GM10266 (cell line): ENCODE measurements at regions not wholly inside any gene's neighbourhood (a gene's known extent, or its start where the extent isn't known, plus 50 kb on each side); places are given as distances from the start of the nearest gene placed in this dataset.

Experiments used
- DNase-seq: peaks from one replicate; pipeline ENCODE4 v3.0.0; 2012; ENCODE audit errors: extremely low spot score
- TF ChIP-seq, protein P1 (sequence below): IDR thresholded peaks from 2 replicates; pipeline ENCODE4 v1.5.1; 2012; ENCODE audit warnings: mild to moderate bottlenecking, low read depth; ENCODE audit not compliant: control insufficient read depth, insufficient read depth; ENCODE audit errors: missing control alignments

DNA sequence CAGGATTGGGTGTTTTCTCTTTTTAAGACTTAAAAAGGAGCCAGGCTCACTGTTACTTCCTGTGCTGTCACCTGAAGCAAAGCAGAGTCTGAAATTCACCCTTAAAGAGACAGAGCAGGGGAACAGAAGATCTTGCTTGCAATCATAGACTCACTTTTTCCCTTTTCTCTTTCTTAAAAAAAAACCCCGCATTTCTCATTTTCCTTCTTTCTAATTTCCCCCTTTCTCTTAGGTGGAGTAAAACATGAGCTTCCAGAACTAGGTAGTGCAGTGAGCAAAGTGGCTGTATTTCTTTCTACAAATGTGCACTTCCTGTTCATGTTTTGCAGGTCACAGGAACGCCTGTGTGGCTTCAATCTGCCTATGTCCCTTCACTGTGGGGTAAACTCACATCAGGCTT, 381.2 kb downstream of the LPIN1 start:
- TF ChIP-seq, protein P1, sequence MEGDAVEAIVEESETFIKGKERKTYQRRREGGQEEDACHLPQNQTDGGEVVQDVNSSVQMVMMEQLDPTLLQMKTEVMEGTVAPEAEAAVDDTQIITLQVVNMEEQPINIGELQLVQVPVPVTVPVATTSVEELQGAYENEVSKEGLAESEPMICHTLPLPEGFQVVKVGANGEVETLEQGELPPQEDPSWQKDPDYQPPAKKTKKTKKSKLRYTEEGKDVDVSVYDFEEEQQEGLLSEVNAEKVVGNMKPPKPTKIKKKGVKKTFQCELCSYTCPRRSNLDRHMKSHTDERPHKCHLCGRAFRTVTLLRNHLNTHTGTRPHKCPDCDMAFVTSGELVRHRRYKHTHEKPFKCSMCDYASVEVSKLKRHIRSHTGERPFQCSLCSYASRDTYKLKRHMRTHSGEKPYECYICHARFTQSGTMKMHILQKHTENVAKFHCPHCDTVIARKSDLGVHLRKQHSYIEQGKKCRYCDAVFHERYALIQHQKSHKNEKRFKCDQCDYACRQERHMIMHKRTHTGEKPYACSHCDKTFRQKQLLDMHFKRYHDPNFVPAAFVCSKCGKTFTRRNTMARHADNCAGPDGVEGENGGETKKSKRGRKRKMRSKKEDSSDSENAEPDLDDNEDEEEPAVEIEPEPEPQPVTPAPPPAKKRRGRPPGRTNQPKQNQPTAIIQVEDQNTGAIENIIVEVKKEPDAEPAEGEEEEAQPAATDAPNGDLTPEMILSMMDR, result no peak
- no peak for DNase-seq

DNA sequence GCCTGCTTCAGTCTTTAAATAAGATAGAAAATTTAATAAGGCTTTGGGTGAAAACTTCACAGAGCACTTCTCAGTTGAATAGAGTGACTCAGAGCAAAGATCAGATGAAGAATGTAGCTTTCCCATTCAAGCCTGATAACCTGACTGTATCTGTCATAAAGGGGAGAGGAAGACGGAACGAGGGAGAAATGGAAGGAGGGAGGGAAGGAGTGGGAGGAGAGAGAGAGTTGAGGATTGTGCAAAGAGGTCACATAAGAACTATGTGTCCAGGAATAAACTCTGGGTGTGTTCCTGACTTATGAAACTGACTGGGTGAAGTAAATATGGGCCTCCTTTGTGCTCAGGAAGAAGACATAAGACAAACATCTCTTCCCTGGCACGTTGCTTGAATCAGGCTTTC, 385.5 kb downstream of the LPIN1 start:
- TF ChIP-seq, protein P1, result no peak
- DNase-seq, result no peak

DNA sequence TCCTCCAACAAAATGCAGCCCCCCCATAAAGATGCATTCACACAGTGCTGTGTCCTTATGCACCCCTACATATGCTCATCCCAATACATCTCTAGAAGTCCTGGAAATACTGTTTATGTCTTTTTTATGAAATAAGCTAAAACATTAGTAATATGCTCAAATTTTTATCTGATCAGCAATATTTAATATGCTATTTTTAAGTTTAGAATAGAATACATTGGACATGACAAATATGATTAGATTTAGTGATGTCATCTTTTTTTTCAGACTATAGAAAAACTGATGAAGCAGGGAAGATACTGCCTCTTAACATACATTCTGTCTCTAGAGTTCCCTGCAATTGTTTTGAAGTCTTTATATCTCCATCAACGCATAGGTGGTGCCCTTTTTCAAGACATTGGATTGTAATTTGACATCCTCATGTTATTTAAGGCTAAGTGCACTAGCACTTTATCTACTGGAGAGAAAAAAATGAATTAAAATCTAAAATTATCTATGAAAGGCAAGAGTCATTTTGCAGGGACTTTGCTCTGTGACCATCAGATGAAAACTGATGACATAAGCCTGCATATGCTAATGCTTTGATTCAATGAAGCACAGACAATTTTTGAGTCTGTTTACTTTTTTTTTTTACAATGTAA, 395.3 kb downstream of the LPIN1 start:
- no peak for DNase-seq
- TF ChIP-seq, protein P1, result no peak

DNA sequence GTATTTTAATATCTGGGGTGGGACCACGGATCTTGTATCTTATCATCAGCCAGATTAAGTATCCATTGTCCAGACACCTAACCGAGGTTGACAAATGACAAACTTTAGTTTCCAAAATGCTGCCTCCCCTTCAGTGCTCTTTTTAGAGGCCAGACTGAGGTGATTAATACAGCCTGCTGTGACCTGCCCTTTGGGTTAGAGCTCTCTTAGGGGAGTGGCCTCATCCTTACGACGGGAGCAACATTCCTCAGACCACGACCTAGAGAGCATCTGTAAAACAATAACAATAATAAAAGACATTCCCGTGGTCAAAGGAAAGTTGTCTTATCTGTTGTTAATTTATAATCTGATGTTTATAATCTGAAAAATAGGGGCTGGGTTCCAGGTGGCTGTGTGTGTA, 405.3 kb downstream of the LPIN1 start:
- TF ChIP-seq, protein P1, result no peak
- DNase-seq, result no peak

DNA sequence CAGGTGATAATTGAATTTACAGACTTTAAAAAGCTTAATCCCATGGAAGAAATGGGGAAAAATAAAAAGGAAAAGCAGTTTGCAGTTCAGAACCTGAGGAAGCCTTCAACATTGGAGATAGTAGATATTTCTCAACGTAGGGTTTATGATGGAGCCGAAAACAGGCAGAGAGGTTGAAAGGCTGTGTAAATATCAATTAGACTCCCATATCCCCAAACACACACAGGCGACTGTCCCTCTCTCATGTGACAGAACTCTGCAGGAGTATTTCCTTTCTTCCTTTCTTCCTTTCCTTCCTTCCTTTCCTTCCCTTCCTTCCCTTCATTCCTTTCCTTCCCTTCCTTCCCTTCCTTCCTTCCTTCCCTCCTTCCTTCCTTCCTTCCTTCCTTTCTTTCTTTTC, 406.5 kb downstream of the LPIN1 start:
- no peak for DNase-seq
- TF ChIP-seq, protein P1, result no peak

DNA sequence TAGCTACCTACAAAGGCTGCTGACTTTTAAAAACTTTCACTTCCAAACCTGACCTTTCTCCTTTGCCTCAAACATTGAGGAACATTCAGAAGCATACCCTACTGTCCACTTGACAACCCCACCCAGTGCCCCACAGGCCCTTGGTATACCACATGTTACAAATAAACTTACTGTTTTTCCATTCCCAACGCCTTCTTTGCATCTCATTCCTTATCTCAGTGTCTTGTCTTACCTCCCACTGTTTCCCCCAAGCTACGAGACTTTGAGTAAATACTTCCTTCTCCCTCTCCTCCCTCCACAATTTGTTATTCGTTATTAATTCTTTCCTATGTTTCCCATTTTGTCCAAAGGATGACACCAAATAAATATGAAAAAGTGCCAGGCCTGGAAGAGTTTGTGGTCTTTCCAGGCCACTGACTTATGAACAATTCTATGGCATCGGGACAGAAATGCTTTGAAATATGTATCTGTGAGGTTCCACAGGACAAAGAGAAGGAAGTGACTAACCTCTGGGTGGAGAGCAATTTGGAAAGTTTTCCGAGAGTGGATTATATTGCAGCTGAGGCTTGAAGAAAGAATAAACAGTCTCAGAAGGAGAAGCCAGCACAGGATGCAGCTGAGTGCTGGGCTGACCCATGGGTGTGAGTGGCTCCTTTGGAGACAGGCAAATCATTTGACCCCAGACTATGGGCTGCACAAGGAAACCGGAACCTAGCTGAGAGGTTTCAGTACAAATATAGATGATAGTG, 409.0 kb downstream of the LPIN1 start:
- no peak for DNase-seq
- TF ChIP-seq, protein P1, result no peak

DNA sequence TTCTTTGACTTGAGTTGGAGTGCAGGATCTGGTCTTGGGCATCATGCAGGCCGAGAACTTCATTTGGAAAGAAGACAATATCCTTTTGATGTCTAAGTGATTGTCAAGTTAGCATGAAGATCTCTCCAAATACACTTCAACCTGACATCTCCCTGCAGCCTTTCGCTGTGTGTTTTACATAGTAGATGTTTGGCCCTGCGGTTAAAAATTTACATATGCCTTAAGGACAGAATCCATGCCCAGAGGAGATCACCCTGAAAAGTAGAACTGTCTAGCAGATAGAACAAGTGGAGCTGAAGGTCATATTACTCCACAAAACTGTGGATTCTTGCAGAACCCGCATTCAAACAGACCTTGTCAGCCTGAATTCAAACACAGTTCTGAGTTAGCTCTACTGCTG, 409.9 kb downstream of the LPIN1 start:
- no peak for DNase-seq
- TF ChIP-seq, protein P1, result no peak
